Bronchial epithelial cell (primary cell): ENCODE measurements at regions not wholly inside any gene's neighbourhood (a gene's known extent, or its start where the extent isn't known, plus 50 kb on each side); places are given as distances from the start of the nearest gene placed in this dataset.

ENCODE experiments used
- DNase-seq: peaks from one replicate; pipeline ENCODE4 v3.0.0-alpha.2; 2010; ENCODE audit warnings: low read depth
- FAIRE-seq: peaks from 2 replicates; lab custom pipeline; 2011; peaks lifted over from hg19 to GRCh38; lab: Jason Lieb, UNC
- H3K27me3 ChIP-seq: 2 replicates; pipeline ENCODE4 v1.5.1; 2011; ENCODE audit warnings: low read length; ENCODE audit not compliant: control insufficient read depth, insufficient read depth
- H3K36me3 ChIP-seq: 2 replicates; pipeline ENCODE4 v1.5.1; 2011; ENCODE audit warnings: low read length; ENCODE audit not compliant: control insufficient read depth, insufficient read depth
- H3K4me3 ChIP-seq: 2 replicates; pipeline ENCODE4 v1.5.1; 2011; ENCODE audit warnings: mild to moderate bottlenecking, low read depth, low read length, control low read depth
- CTCF ChIP-seq: IDR thresholded peaks from 2 replicates; pipeline ENCODE4 v1.5.1; 2011; ENCODE audit warnings: mild to moderate bottlenecking, moderate library complexity, low read length, control low read depth, inconsistent platforms; ENCODE audit not compliant: insufficient read depth, severe bottlenecking

GRCh38 chr4:13875181-13875580, 247.7 kb upstream of the BOD1L1 start:
- TF ChIP-seq CTCF: no peak
- DNase-seq (no peak), FAIRE-seq (no peak)
- Histone ChIP-seq H3K27me3 (no peaks in the 10 kb centered on the region), H3K36me3 (no peaks in the 10 kb centered on the region), H3K4me3 (no peak overlapping the region)

GRCh38 chr4:13876131-13876530, 248.6 kb upstream of the BOD1L1 start:
- TF ChIP-seq CTCF: no peak
- Histone ChIP-seq H3K36me3 (no peaks in the 10 kb centered on the region), H3K27me3 (no peaks in the 10 kb centered on the region), H3K4me3 (no peak overlapping the region)
- no peak for FAIRE-seq
- no peak for DNase-seq

GRCh38 chr4:13876940-13877339, 249.4 kb upstream of the BOD1L1 start:
- no peak overlapping the region for H3K4me3 ChIP-seq
- no peaks in the 10 kb centered on the region for H3K36me3 ChIP-seq
- no peak for FAIRE-seq
- DNase-seq: no peak
- no peaks in the 10 kb centered on the region for H3K27me3 ChIP-seq
- no peak for TF ChIP-seq CTCF

- FAIRE-seq (no peak), DNase-seq (no peak)
- TF ChIP-seq CTCF: no peak
- no peak overlapping the region for H3K4me3 ChIP-seq
- no peaks in the 10 kb centered on the region for H3K36me3 ChIP-seq
- H3K27me3 ChIP-seq: no peaks in the 10 kb centered on the region
Measured at GRCh38 chr4:13877626-13878025, 250.1 kb upstream of the BOD1L1 start.

- no peaks in the 10 kb centered on the region for H3K27me3 ChIP-seq
- H3K36me3 ChIP-seq: no peaks in the 10 kb centered on the region
- no peak overlapping the region for H3K4me3 ChIP-seq
- DNase-seq (peak; percentile 13), FAIRE-seq (no peak)
- TF ChIP-seq CTCF: peak; percentile 25
Measured at GRCh38 chr4:13881892-13882291, 254.4 kb upstream of the BOD1L1 start.

- Histone ChIP-seq H3K4me3 (no peak overlapping the region), H3K27me3 (no peaks in the 10 kb centered on the region), H3K36me3 (no peaks in the 10 kb centered on the region)
- FAIRE-seq: no peak
- TF ChIP-seq CTCF: no peak
- DNase-seq: no peak
Measured at GRCh38 chr4:13887010-13887409, 259.5 kb upstream of the BOD1L1 start.
